GM18951 (cell line): ENCODE measurements at regions not wholly inside any gene's neighbourhood (a gene's known extent, or its start where the extent isn't known, plus 50 kb on each side); places are given as distances from the start of the nearest gene placed in this dataset.
"Not testable (repeated sequence)": the region's sequence is repeated elsewhere in the genome, so short reads cannot be mapped to it uniquely, and the experiment has no call there.

Experiments used
- POLR2A ChIP-seq: IDR thresholded peaks from 4 replicates; pipeline ENCODE4 v1.6.1; 2011; ENCODE audit warnings: mild to moderate bottlenecking; ENCODE audit not compliant: insufficient read length, insufficient read depth; ENCODE audit errors: extremely low read depth
- in situ Hi-C: fragments of 300-500 bp; cut with MboI; formaldehyde crosslinking; loops from one replicate; pipeline ENCODE4 v1.12.0; 2022; ENCODE audit warnings: low sequenced_read_pairs, mixed read lengths, inconsistent platforms; ENCODE audit not compliant: unreplicated experiment

DNA sequence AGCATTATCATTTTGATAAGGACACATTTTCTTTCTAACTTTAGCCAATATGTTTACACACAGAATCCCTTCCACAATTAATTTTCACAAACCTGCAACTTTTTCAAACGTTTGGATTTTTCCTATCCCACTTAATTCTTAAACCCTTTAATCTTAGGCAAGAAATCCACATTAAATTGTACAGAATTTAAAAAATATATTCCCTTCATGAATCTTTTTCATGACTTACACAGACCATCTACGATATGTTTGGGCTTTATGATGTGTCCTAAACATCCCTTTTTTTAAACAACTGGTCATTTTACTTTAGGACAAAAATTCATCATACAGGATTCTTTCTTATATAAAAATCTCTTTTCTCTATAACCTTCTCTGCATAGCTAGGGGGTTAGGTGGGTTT lies 241.5 kb upstream of the CNTNAP4 start:
- in situ Hi-C loops = no loop called here
- no peak for TF ChIP-seq POLR2A

DNA sequence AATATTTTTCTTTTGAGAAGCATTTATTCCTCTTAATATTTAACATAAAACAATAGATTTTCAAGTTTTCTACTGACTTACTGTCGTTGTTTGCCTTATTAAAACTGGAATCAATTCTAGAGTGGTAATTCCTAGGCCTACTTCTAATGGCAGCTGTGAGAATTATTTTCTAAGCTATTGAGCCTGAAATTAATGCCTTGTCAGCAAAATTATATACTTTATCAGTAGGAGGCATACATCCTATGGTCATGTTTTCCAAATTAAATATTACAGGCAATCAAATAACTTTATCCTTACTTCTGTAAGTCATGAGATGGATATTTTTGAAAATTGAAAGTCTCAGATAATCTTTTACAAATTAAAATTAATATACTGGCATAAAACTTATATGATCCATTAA lies 239.1 kb upstream of the CNTNAP4 start:
- TF ChIP-seq POLR2A = no peak
- in situ Hi-C loops = no loop called here

DNA sequence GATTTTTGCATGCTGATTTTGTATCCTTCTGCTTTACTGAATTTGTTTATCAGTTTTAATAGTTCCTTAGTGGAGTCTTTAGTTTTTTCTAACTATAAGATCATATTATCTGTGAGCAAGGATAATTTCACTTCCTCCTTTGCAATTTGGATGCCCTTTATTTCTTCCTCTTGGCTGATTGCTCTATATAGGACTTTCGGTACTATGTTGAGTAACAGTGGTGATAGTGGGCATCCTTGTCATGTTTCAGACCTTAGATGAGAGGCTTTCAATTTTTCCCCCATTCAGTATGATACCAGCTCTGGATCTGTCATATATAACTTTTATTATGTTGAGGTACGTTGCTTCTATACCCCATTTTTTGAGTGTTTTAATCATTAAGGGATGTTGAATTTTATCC lies 224.5 kb upstream of the CNTNAP4 start:
- no peak for TF ChIP-seq POLR2A
- in situ Hi-C loops = no loop called here

DNA sequence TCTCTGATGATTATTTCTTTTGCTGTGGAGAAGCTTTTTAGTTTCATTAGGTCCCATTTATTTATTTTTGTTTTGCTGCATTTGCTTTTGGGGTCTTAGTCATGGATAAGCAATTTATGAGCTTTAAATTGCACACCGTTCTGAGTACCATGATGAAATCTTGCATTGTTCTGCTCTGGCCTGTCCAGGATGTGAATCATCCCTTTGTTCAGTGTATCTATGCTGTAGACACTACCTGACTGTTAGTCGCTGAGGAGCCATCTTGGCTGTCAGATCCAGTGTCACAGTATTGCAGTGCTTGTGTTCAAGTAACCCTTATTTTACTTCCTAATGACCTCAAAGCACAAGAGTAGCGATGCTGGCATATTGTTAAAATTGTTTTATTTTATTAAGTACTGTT lies 218.0 kb upstream of the CNTNAP4 start:
- in situ Hi-C loops = no loop called here
- no peak for TF ChIP-seq POLR2A

DNA sequence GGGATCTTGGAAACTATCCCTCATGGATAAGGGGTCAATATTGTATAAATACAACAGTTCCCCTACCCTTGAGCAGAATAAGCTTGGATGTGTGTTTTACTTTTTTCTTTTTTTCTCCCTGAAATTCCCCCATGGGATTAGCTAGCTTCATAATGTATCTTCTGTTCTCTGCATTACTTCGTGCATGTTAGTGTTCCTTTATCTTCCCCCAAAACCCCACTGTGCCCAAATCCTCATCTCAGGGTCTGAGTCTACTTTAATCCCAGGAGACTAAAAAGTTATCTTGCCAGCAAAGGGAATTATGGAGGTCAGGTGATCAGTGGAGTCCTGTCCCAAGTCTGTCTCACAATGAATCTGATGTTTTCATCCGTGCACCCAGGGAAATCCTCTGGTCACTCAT lies 217.5 kb upstream of the CNTNAP4 start:
- in situ Hi-C loops = no loop called here
- TF ChIP-seq POLR2A = no peak

DNA sequence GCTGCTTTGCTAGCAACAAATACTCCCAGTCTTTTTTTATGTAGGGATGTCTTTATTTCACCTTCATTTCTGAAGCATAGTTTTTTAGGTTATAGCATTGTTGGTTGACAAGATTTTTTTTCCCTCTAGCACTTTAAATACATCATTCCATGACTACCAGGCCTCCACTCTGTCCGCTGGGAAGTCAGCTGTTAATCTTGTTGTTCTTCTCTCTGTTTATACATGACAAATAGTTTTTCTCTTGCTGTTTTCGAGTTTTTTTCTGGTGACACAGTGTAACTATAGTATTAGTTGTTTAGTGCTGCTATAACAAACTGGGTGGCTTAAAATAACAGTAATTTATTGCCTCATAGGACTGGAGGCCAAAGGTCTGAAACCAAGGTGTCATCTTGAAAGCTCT lies 205.5 kb upstream of the CNTNAP4 start:
- no peak for TF ChIP-seq POLR2A
- in situ Hi-C loops = no loop called here

DNA sequence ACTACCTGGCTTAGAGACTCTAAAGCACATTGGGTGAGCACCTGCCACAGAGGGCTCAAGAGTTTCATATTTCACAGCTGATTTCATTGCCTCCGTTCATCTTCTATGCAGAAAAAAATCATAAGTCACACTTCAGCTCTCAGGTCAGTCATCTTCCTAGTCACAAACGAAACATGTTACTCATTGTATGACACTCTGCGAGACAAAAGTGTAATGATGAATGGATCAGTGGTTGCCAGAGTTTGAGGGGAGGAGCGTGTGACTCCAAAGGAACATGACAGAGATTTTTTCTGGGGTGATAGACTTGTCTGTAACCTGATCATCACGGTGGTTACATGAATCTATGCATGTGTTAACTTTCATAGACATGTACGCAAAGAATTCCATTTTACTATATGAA lies 195.2 kb upstream of the CNTNAP4 start:
- in situ Hi-C loops = no loop called here

DNA sequence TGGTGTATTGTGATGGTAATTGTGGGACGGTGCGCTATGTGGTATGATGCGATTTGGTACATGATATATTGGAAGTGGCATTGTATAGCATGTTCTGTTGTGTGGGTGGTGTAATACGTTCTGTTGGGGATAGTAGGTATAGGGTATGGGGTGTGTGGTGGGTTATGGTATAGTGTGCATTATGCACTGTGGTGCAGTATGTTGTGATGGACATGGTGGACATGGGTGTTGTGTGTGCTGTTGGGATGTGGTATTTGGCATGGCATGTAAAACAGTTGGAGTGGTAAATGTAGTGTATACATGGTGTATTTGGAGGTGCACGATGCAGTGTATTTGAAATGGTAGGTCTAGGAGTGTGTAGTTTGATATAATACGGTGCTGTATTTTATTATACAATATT lies 170.6 kb upstream of the CNTNAP4 start:
- in situ Hi-C loops = no loop called here
- no peak for TF ChIP-seq POLR2A

More for the DNA sequence above, 195.2 kb upstream of the CNTNAP4 start:
- no peak for TF ChIP-seq POLR2A

DNA sequence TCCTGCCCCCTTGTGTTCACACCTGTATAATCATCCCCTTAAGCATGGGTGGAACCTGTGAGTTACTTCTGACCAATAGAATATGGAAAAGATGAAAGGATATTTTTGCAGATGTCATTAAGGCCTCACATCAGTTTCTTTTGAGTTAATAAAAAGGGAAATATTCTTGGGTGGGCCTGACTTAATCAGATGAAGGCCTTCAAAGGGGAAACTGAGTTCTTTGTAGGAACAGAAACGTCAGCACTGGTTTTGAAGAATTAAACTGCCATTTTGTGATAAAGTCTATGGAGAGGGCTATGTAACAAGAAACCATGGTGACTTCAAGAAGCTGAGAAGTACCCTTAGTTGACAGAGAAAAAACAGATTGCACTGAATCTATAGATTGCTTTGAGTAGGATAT lies 168.7 kb upstream of the CNTNAP4 start:
- TF ChIP-seq POLR2A = no peak
- in situ Hi-C loops = no loop called here

DNA sequence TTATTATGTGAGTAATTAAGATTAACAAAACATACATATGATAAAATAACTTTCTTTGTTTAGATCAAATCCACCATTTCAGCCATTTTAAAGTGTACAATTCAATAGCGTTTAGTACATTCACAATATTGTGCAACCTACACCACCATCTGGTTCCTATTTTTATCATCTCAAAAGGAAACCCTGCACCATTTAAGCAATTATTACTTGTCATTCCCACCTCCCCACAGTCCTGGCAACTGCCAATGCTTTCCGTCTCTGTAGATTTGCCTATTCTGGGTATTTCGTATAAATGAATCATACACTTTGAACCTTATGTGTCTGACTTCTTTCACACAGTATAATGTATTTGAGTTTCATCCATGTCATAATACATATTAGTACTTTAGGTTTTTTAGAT lies 162.5 kb upstream of the CNTNAP4 start:
- TF ChIP-seq POLR2A = no peak
- in situ Hi-C loops = no loop called here

DNA sequence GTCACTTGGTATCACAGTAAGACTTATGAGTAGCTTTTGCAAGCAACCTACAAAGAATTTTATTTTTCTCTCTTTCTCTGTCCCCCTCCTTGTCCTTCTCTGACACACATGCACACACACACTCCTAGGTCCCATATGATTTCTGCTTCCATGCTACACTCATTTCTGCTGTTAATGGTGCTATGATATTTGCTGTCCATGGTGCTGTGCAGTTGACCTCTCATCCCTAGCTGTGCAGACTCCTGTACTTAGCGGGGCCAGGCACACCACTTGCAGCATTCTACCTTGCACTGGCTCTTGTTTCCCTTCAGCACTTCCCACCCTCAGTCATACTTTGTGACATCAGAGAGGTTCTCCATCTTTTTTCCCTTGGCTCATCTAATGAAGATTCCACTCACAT lies 158.9 kb upstream of the CNTNAP4 start:
- TF ChIP-seq POLR2A = no peak
- in situ Hi-C loops = no loop called here

DNA sequence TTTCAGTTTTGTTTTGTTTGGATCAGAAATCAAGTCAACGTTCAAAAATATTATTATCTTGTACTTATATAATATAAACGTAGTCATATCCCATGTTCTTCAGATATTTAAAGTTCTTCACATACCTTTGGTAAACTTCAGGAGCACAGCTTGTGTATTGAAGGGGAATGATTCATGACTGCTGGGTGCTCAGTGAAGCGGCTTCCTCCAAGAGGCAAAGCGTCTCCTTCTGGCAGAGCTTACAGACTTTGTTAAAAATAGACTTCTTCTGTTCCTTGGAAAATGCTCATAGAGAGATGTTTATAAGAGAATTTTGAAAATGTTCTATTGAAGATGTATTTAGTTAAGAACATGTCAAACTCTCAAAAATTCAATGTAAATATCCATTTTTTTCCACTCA lies 155.6 kb upstream of the CNTNAP4 start:
- no peak for TF ChIP-seq POLR2A
- in situ Hi-C loops = no loop called here

DNA sequence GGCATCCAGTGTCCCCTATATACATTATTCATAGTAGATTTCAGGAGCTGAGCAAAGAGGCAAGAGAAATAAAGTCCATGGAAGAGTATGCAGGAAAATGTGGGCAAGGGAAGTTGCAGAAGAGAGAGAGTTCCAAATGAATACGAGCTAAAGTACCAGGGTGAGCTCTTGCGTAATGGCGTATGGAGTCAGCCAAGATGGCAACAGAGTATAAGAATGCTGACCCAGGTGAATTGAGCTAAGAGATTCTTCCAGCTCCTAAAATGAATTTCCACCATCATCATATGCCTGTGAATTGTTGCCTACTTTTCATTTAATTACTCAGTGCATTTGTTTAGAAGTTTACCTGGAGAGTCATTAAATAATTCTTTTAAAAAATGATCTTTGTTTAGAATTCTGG lies 153.2 kb upstream of the CNTNAP4 start:
- in situ Hi-C loops = no loop called here
- no peak for TF ChIP-seq POLR2A

DNA sequence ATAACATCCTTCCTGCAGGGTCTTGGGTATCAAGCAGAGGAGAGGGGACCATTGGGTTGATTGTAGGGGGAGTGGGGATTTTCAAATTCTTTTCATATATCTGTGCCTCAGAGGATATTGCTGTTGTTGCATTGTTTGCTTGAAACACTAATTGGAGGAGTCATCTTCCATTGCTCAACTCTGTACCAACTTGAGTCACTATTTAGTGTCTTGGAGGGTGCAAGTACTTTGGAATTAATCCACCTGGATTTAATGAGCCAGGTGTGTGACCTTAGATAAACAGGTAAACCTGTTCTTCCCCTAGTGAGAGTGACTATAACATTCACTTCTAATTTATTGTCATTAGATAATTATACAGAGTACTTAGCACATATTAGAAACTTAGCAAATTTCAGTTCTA lies 151.3 kb upstream of the CNTNAP4 start:
- no peak for TF ChIP-seq POLR2A
- in situ Hi-C loops = no loop called here

DNA sequence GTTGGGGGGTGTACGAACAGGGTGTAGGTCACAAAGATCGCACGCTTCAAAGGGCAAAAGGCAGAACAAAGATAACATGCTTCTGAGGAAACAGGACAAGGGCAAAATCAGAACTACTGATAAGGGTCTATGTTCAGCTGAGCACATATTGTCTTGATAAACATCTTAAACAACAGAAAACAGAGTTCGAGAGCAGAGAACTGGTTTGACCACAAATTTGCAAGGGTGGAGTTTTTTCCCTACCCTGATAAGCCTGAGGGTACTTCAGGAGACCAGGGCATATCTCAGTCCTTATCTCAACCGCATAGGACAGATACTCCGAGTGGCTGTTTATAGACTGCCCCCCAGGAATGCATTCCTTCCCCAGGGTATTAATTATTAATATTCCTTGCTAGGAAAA lies 139.1 kb upstream of the CNTNAP4 start:
- in situ Hi-C loops = not testable (repeated sequence)
